ENCODE measurements at regions not wholly inside any gene's neighbourhood (a gene's known extent, or its start where the extent isn't known, plus 50 kb on each side); places are given as distances from the start of the nearest gene placed in this dataset.

DNA sequence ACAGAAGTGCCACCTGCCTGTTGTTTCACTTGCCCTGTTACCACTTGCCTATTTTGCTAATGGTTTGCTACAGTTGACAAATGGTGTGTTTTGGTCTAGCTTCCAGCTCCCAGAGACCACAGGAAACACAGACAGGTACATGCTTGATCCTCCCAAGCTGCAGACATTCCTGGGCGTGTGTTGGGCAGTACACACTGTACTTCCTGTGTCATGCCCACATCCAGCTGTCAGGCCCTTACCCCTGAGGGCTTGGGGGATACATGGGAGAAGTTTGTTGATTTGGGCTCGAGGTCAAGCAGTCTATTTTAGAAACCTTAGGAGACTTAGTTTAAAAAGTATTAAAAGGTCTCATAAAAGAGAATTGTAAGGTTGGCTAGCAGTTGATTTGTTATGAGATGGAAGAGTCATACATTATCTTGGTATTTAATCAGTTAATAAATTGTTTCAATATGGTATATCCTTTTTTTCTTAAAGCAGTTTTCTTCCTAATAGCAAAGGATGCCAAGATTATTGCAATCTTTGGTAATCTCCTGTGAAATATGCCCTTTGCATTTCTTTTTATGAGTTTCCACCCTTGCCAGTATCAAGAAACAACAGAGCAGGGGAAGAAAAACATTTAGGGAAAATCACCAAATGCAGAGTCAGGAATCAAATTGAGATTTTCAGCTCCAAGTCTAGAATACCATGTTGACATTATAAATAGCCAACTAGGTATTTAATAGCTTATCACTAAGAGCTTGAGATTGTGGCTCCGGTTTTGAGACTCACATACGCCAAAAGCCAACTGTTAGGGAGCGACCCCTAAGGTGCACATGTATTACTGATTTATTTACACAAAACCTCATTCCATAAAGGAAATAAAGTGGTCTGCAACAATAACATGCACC lies 52.3 kb upstream of the CD180 start:
- TF ChIP-seq, protein P1, sequence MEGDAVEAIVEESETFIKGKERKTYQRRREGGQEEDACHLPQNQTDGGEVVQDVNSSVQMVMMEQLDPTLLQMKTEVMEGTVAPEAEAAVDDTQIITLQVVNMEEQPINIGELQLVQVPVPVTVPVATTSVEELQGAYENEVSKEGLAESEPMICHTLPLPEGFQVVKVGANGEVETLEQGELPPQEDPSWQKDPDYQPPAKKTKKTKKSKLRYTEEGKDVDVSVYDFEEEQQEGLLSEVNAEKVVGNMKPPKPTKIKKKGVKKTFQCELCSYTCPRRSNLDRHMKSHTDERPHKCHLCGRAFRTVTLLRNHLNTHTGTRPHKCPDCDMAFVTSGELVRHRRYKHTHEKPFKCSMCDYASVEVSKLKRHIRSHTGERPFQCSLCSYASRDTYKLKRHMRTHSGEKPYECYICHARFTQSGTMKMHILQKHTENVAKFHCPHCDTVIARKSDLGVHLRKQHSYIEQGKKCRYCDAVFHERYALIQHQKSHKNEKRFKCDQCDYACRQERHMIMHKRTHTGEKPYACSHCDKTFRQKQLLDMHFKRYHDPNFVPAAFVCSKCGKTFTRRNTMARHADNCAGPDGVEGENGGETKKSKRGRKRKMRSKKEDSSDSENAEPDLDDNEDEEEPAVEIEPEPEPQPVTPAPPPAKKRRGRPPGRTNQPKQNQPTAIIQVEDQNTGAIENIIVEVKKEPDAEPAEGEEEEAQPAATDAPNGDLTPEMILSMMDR (IDR thresholded peaks at IDR 0.05): no peak
- TF ChIP-seq POLR2A (IDR thresholded peaks at IDR 0.05): no peak

Measured in Peyer's patch (tissue), 4 donors.